Transverse colon (tissue), 3 donors: ENCODE measurements at regions not wholly inside any gene's neighbourhood (a gene's known extent, or its start where the extent isn't known, plus 50 kb on each side); places are given as distances from the start of the nearest gene placed in this dataset.

Source experiments
- EP300 ChIP-seq: sonication (generic); formaldehyde crosslinking; IDR thresholded peaks from one replicate; pipeline ENCODE4 v1.6.1; 2017; ENCODE audit warnings: antibody characterized with exemption, low read depth
- POLR2A ChIP-seq: fragments of 450-650 bp; IDR thresholded peaks from one replicate; pipeline ENCODE4 v1.6.1; 2016; ENCODE audit warnings: antibody characterized with exemption, mild to moderate bottlenecking, moderate library complexity
- TF ChIP-seq, protein P1 (sequence below), 5 experiments: fragments of 200-600 bp in 3 of 5; fragments of 450-650 bp in 2 of 5; sonication (generic) in 3 of 5; IDR thresholded peaks; 1 replicate in 2 of 5; 2 replicates in 3 of 5; pipeline ENCODE4 v1.5.1; 2016 to 2017; ENCODE audit warnings: antibody characterized with exemption in 5 of 5, inconsistent platforms in 3 of 5, mild to moderate bottlenecking in 2 of 5, moderate library complexity in 1 of 5

- TF ChIP-seq, protein P1, sequence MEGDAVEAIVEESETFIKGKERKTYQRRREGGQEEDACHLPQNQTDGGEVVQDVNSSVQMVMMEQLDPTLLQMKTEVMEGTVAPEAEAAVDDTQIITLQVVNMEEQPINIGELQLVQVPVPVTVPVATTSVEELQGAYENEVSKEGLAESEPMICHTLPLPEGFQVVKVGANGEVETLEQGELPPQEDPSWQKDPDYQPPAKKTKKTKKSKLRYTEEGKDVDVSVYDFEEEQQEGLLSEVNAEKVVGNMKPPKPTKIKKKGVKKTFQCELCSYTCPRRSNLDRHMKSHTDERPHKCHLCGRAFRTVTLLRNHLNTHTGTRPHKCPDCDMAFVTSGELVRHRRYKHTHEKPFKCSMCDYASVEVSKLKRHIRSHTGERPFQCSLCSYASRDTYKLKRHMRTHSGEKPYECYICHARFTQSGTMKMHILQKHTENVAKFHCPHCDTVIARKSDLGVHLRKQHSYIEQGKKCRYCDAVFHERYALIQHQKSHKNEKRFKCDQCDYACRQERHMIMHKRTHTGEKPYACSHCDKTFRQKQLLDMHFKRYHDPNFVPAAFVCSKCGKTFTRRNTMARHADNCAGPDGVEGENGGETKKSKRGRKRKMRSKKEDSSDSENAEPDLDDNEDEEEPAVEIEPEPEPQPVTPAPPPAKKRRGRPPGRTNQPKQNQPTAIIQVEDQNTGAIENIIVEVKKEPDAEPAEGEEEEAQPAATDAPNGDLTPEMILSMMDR (IDR thresholded peaks at IDR 0.05) = no peak
- TF ChIP-seq POLR2A (no peak), EP300 (no peak)
These were observed 245.8 kb upstream of the MAP3K1 start for GRCh38 chr5:56569566-56569965.
